CD4-positive, alpha-beta T cell (primary cell): ENCODE measurements at regions not wholly inside any gene's neighbourhood (a gene's known extent, or its start where the extent isn't known, plus 50 kb on each side); places are given as distances from the start of the nearest gene placed in this dataset.

Experiments used
- ATAC-seq: fragments of 200-7000 bp; cut with Tn5 transposase; one replicate; pipeline ENCODE4 v1.10.0; 2022; ENCODE audit warnings: mild to moderate bottlenecking; ENCODE audit not compliant: poor library complexity
- CTCF ChIA-PET: fragments of 350-600 bp; sonication (Branson Sonifier 250); formaldehyde crosslinking; loops from one replicate; lab custom pipeline; 2021; ENCODE audit warnings: antibody characterized with exemption, inconsistent platforms; lab: Charles Lee
- POLR2A ChIA-PET: fragments of 350-600 bp; sonication (Branson Sonifier 250); formaldehyde crosslinking; loops from one replicate; lab custom pipeline; 2021; ENCODE audit warnings: antibody characterized with exemption, inconsistent platforms; lab: Charles Lee
- DNase-seq, 14 experiments: peaks; one replicate each; pipeline ENCODE4 v3.0.0-alpha.2; 2013 to 2020; ENCODE audit warnings: mixed read lengths in 2 of 14
- H3K27ac ChIP-seq, 2 donors: one replicate each; pipeline versions ENCODE4 v1.5.1 to v1.7.0; 2013; ENCODE audit warnings: low read length in 2 of 2, low read depth in 1 of 2, mild to moderate bottlenecking in 1 of 2
- H3K27me3 ChIP-seq, 2 experiments: 1 replicate in 1 of 2; 2 replicates in 1 of 2; pipeline versions ENCODE4 v1.6.1 to v1.7.0; 2013; ENCODE audit warnings: low read length in 2 of 2, control low read depth in 1 of 2, mild to moderate bottlenecking in 1 of 2, moderate library complexity in 1 of 2; ENCODE audit not compliant: insufficient read depth in 2 of 2, control insufficient read depth in 1 of 2
- H3K36me3 ChIP-seq: one replicate; pipeline ENCODE4 v1.6.1; 2013; ENCODE audit warnings: low read length, control low read depth; ENCODE audit not compliant: insufficient read depth
- H3K4me1 ChIP-seq: one replicate; pipeline ENCODE4 v1.6.1; 2013; ENCODE audit warnings: low read length, control low read depth; ENCODE audit not compliant: insufficient read depth
- H3K4me3 ChIP-seq: one replicate; pipeline ENCODE4 v1.5.1; 2013; ENCODE audit warnings: mild to moderate bottlenecking, low read length, moderate library complexity
- H3K9me3 ChIP-seq, 2 experiments: 1 replicate in 1 of 2; 2 replicates in 1 of 2; pipeline versions ENCODE4 v1.6.1 to v1.7.0; 2013; ENCODE audit warnings: low read length in 2 of 2, mild to moderate bottlenecking in 2 of 2, control low read depth in 1 of 2, moderate library complexity in 1 of 2; ENCODE audit not compliant: control insufficient read depth in 1 of 2, insufficient read depth in 1 of 2
- H3K27ac Mint-ChIP-seq: one replicate; pipeline ENCODE4 v1.8.0; 2020; ENCODE audit warnings: mixed read lengths
- H3K27me3 Mint-ChIP-seq: one replicate; pipeline ENCODE4 v1.8.0; 2021; ENCODE audit warnings: mixed read lengths
- H3K36me3 Mint-ChIP-seq: one replicate; pipeline ENCODE4 v1.8.0; 2021; ENCODE audit warnings: low read depth, mixed read lengths
- H3K4me1 Mint-ChIP-seq: one replicate; pipeline ENCODE4 v1.8.0; 2021; ENCODE audit warnings: low read depth, mixed read lengths
- H3K4me3 Mint-ChIP-seq: one replicate; pipeline ENCODE4 v1.8.0; 2020; ENCODE audit warnings: mild to moderate bottlenecking, mixed read lengths
- H3K9me3 Mint-ChIP-seq: one replicate; pipeline ENCODE4 v1.8.0; 2020; ENCODE audit warnings: mixed read lengths
- intact Hi-C, 2 experiments: fragments of 100-400 bp; cut with DNase I in 1 of 2; cut with micrococcal nuclease in 1 of 2; formaldehyde crosslinking; loops; one replicate each; pipeline versions ENCODE4 v1.15.1 to v1.9.0; 2023 to 2025; cut with DNase I, micrococcal nuclease
- TF ChIP-seq, protein P1 (sequence below): fragments of 200-600 bp; IDR thresholded peaks from one replicate; pipeline ENCODE4 v1.8.0; 2022; ENCODE audit warnings: antibody characterized with exemption, mild to moderate bottlenecking

DNA sequence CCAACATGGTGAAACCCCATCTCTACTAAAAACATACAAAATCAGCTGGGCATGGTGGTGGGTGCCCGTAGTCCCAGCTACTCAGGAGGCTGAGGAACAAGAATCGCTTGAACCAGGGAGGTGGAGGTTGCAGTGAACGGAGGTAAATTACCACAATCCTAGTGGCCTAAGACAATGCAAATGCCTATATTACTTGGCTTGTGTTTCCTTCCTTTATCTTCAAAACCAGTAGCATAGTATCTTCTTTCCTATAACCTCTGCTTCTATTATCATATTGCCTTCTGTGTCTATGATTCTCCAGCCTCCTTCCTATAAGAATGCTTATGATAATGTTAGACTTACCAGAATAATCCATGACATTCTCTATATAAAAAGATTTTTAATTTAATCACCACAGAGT lies 156.2 kb upstream of the RGS18 start:
- no peaks in the 10 kb centered on the region for H3K27me3 Mint-ChIP-seq
- no peaks in the 10 kb centered on the region for H3K36me3 Mint-ChIP-seq
- H3K4me3 Mint-ChIP-seq: no peak overlapping the region
- Histone ChIP-seq H3K9me3 (no peaks in the 10 kb centered on the region), H3K4me3 (no peak overlapping the region), H3K4me1 (no peaks in the 10 kb centered on the region), H3K27ac (no peak overlapping the region), H3K36me3 (no peaks in the 10 kb centered on the region), H3K27me3 (no peaks in the 10 kb centered on the region)
- ATAC-seq (no peak), DNase-seq (no peak)
- intact Hi-C loops: no loop called here
- TF ChIP-seq, protein P1, sequence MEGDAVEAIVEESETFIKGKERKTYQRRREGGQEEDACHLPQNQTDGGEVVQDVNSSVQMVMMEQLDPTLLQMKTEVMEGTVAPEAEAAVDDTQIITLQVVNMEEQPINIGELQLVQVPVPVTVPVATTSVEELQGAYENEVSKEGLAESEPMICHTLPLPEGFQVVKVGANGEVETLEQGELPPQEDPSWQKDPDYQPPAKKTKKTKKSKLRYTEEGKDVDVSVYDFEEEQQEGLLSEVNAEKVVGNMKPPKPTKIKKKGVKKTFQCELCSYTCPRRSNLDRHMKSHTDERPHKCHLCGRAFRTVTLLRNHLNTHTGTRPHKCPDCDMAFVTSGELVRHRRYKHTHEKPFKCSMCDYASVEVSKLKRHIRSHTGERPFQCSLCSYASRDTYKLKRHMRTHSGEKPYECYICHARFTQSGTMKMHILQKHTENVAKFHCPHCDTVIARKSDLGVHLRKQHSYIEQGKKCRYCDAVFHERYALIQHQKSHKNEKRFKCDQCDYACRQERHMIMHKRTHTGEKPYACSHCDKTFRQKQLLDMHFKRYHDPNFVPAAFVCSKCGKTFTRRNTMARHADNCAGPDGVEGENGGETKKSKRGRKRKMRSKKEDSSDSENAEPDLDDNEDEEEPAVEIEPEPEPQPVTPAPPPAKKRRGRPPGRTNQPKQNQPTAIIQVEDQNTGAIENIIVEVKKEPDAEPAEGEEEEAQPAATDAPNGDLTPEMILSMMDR: no peak
- no peaks in the 10 kb centered on the region for H3K9me3 Mint-ChIP-seq
- POLR2A ChIA-PET: no interaction called here
- CTCF ChIA-PET: no interaction called here
- no peaks in the 10 kb centered on the region for H3K4me1 Mint-ChIP-seq
- H3K27ac Mint-ChIP-seq: no peak overlapping the region

GRCh38 chr1:192003295-192004077 lies 154.8 kb upstream of the RGS18 start:
- Histone ChIP-seq H3K27ac (no peak overlapping the region), H3K36me3 (no peaks in the 10 kb centered on the region), H3K4me3 (no peak overlapping the region), H3K9me3 (no peaks in the 10 kb centered on the region), H3K27me3 (no peaks in the 10 kb centered on the region), H3K4me1 (no peaks in the 10 kb centered on the region)
- TF ChIP-seq, protein P1: no peak
- Mint-ChIP-seq H3K4me1 (no peaks in the 10 kb centered on the region), H3K27ac (no peak overlapping the region), H3K36me3 (no peaks in the 10 kb centered on the region), H3K27me3 (no peaks in the 10 kb centered on the region), H3K4me3 (no peak overlapping the region), H3K9me3 (no peaks in the 10 kb centered on the region)
- DNase-seq: no peak
- intact Hi-C loops: no loop called here
- ChIA-PET POLR2A (no interaction called here), CTCF (no interaction called here)
- no peak for ATAC-seq

DNA sequence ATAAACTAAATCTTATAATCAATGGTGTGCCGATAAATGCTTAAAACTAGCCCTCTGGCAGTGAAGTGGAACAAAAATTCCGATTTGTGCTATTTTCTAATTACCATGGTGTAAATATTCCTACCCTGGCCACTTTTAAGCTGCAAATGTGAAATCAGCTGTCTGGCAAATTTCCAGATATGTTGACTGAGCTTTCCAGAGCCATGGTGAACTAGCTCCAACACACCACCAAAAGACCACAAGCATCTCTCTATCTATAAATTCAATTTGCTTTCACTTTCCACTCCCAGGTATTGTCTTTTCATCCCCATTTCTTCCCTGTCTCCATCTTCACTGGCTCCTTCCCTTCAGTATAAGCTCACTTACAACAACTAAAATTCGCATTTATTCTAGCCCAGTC lies 152.3 kb upstream of the RGS18 start:
- no peak for ATAC-seq
- no peaks in the 10 kb centered on the region for H3K27me3 ChIP-seq
- H3K27ac ChIP-seq: no peak overlapping the region
- Mint-ChIP-seq H3K9me3 (no peaks in the 10 kb centered on the region), H3K27ac (no peak overlapping the region), H3K36me3 (no peaks in the 10 kb centered on the region), H3K4me1 (no peaks in the 10 kb centered on the region), H3K4me3 (no peak overlapping the region), H3K27me3 (no peaks in the 10 kb centered on the region)
- no peak for DNase-seq
- intact Hi-C loops: no loop called here
- TF ChIP-seq, protein P1: no peak
- no peak overlapping the region for H3K4me3 ChIP-seq
- no peaks in the 10 kb centered on the region for H3K9me3 ChIP-seq
- ChIA-PET POLR2A (no interaction called here), CTCF (no interaction called here)
- no peaks in the 10 kb centered on the region for H3K4me1 ChIP-seq
- no peaks in the 10 kb centered on the region for H3K36me3 ChIP-seq
